DND-41 (cell line): ENCODE measurements at regions not wholly inside any gene's neighbourhood (a gene's known extent, or its start where the extent isn't known, plus 50 kb on each side); places are given as distances from the start of the nearest gene placed in this dataset.

Experiments used
- ATAC-seq: fragments of 200-7000 bp; cut with Tn5 transposase; 3 replicates; pipeline ENCODE4 v1.9.1; 2021; ENCODE audit warnings: low read depth; ENCODE audit not compliant: insufficient read depth
- DNase-seq: peaks from one replicate; pipeline ENCODE4 v3.0.0-alpha.2; 2020
- H2AFZ ChIP-seq: 2 replicates; pipeline ENCODE4 v1.6.0; 2012; ENCODE audit warnings: low read depth, low read length
- H3K27ac ChIP-seq: 2 replicates; pipeline ENCODE4 v1.5.1; 2012; ENCODE audit warnings: low read length, inconsistent platforms
- H3K27me3 ChIP-seq: fragments of 200-600 bp; sonication (generic); 2 replicates; pipeline ENCODE4 v1.6.0; 2012; ENCODE audit warnings: low read length, mild to moderate bottlenecking, inconsistent platforms; ENCODE audit not compliant: insufficient read depth, poor library complexity
- H3K36me3 ChIP-seq: 2 replicates; pipeline ENCODE4 v1.5.1; 2012; ENCODE audit warnings: low read length, inconsistent platforms; ENCODE audit not compliant: insufficient read depth
- H3K4me1 ChIP-seq: 2 replicates; pipeline ENCODE4 v1.5.1; 2012; ENCODE audit warnings: mild to moderate bottlenecking, low read length; ENCODE audit not compliant: insufficient read depth
- H3K4me2 ChIP-seq: 2 replicates; pipeline ENCODE4 v1.6.0; 2012; ENCODE audit warnings: mild to moderate bottlenecking, moderate library complexity, low read length, inconsistent platforms; ENCODE audit not compliant: insufficient read depth
- H3K4me3 ChIP-seq, 2 experiments: fragments of 200-600 bp in 1 of 2; shearing (Covaris generic) in 1 of 2; 2 replicates each; pipeline ENCODE4 v1.5.1; 2012 to 2016; ENCODE audit warnings: inconsistent platforms in 2 of 2, low read length in 2 of 2, mild to moderate bottlenecking in 2 of 2, low read depth in 1 of 2, moderate library complexity in 1 of 2
- H3K79me2 ChIP-seq: 2 replicates; pipeline ENCODE4 v1.6.0; 2012; ENCODE audit warnings: low read length, inconsistent platforms; ENCODE audit not compliant: insufficient read depth
- H3K9ac ChIP-seq: 2 replicates; pipeline ENCODE4 v1.6.0; 2012; ENCODE audit warnings: low read depth, mild to moderate bottlenecking, inconsistent platforms, low read length, moderate library complexity
- H3K9me3 ChIP-seq: 2 replicates; pipeline ENCODE4 v1.5.1; 2012; ENCODE audit warnings: low read length, moderate library complexity, mild to moderate bottlenecking, inconsistent platforms; ENCODE audit not compliant: insufficient read depth, severe bottlenecking
- H4K20me1 ChIP-seq: 2 replicates; pipeline ENCODE4 v1.6.0; 2012; ENCODE audit warnings: low read length; ENCODE audit not compliant: insufficient read depth
- EZH2 ChIP-seq: IDR thresholded peaks from 3 replicates; pipeline ENCODE4 v1.6.1; 2012; ENCODE audit warnings: borderline replicate concordance, low read depth, mild to moderate bottlenecking, moderate library complexity, low read length, inconsistent platforms; ENCODE audit not compliant: severe bottlenecking
- TF ChIP-seq, protein P1 (sequence below): IDR thresholded peaks from 2 replicates; pipeline ENCODE4 v1.5.1; 2012; ENCODE audit warnings: borderline replicate concordance, low read length, moderate library complexity, mild to moderate bottlenecking; ENCODE audit not compliant: poor library complexity, severe bottlenecking; ENCODE audit errors: extremely low read depth

DNA sequence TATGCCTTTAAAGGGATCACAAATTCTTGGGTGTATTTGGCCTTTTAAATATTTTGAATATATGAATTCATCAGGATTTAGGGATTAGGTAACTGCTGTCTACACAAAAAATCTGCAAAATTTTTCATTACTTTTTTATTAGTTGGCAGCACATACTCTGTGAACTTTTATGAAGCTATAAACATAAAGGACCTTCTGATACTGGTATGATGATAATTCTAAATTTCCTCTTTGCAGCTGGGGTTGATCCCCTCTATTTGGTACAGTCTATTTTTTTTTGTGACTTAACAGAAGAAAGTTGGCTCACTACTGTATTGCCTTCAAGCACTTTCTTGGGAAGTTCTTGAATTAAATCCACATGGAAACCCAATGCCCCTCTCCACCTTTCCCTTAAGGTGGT, 416.1 kb downstream of the LMO4 start:
- no peaks in the 10 kb centered on the region for H3K36me3 ChIP-seq
- no peaks in the 10 kb centered on the region for H3K4me1 ChIP-seq
- no peaks in the 10 kb centered on the region for H4K20me1 ChIP-seq
- H3K4me3 ChIP-seq, result no peak overlapping the region
- no peak overlapping the region for H3K4me2 ChIP-seq
- no peak for TF ChIP-seq EZH2
- no peak overlapping the region for H3K9ac ChIP-seq
- DNase-seq, result no peak
- no peaks in the 10 kb centered on the region for H3K27me3 ChIP-seq
- no peak overlapping the region for H2AFZ ChIP-seq
- H3K27ac ChIP-seq, result no peak overlapping the region
- no peaks in the 10 kb centered on the region for H3K79me2 ChIP-seq
- no peak for ATAC-seq
- no peaks in the 10 kb centered on the region for H3K9me3 ChIP-seq

DNA sequence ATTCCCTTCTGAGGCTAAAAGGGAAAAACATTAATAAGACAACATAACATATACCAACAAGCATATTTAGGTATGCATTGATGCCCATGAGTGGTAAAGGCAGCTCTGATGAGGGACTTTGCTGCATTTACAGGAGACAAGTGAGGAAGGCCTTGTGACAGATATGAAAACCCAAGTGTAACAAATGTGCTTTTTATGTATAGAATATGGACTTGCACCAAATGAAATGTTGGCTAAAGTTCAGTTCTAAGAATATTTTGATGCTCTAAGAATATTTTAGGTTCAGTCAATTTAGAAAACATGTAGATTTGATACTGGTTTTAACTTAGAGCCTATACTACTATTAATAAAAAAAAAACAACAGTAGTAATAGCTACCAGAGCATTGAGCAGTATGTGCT, 424.7 kb downstream of the LMO4 start:
- no peak overlapping the region for H3K4me3 ChIP-seq
- no peaks in the 10 kb centered on the region for H3K36me3 ChIP-seq
- no peak overlapping the region for H2AFZ ChIP-seq
- no peak overlapping the region for H3K27ac ChIP-seq
- no peak overlapping the region for H3K4me2 ChIP-seq
- no peak for ATAC-seq
- H3K9ac ChIP-seq, result no peak overlapping the region
- no peaks in the 10 kb centered on the region for H4K20me1 ChIP-seq
- DNase-seq, result no peak
- no peak for TF ChIP-seq EZH2
- TF ChIP-seq, protein P1, sequence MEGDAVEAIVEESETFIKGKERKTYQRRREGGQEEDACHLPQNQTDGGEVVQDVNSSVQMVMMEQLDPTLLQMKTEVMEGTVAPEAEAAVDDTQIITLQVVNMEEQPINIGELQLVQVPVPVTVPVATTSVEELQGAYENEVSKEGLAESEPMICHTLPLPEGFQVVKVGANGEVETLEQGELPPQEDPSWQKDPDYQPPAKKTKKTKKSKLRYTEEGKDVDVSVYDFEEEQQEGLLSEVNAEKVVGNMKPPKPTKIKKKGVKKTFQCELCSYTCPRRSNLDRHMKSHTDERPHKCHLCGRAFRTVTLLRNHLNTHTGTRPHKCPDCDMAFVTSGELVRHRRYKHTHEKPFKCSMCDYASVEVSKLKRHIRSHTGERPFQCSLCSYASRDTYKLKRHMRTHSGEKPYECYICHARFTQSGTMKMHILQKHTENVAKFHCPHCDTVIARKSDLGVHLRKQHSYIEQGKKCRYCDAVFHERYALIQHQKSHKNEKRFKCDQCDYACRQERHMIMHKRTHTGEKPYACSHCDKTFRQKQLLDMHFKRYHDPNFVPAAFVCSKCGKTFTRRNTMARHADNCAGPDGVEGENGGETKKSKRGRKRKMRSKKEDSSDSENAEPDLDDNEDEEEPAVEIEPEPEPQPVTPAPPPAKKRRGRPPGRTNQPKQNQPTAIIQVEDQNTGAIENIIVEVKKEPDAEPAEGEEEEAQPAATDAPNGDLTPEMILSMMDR, result no peak
- H3K9me3 ChIP-seq, result no peaks in the 10 kb centered on the region
- peaks cover 2% of the 10 kb centered on the region for H3K27me3 ChIP-seq
- no peaks in the 10 kb centered on the region for H3K79me2 ChIP-seq
- no peaks in the 10 kb centered on the region for H3K4me1 ChIP-seq

DNA sequence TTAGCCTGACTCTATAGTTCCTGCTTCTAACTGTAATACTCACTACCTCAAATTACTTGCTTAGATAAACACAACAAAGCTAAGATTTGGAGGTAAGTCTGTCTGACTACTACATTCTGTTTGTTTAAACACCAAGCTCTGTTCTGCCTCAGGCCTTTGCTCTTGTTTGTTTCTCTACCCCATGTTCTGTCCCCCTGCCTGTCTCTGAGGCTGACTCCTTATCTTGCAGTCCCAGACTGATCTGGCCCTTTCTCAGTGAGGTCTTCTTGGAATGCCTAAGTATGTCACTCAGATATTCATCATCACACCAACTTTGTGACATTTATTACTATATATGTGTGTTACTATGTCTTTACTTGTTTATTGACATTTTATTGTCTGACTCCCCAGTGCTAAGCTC, 425.5 kb downstream of the LMO4 start:
- Histone ChIP-seq H3K9me3 (no peaks in the 10 kb centered on the region), H3K9ac (no peak overlapping the region), H3K79me2 (no peaks in the 10 kb centered on the region), H3K27me3 (peaks cover 2% of the 10 kb centered on the region), H2AFZ (no peak overlapping the region), H3K36me3 (no peaks in the 10 kb centered on the region), H4K20me1 (no peaks in the 10 kb centered on the region), H3K4me3 (no peak overlapping the region), H3K4me2 (no peak overlapping the region), H3K4me1 (no peaks in the 10 kb centered on the region), H3K27ac (no peak overlapping the region)
- TF ChIP-seq, protein P1, result no peak
- TF ChIP-seq EZH2, result no peak
- ATAC-seq (no peak), DNase-seq (no peak)

DNA sequence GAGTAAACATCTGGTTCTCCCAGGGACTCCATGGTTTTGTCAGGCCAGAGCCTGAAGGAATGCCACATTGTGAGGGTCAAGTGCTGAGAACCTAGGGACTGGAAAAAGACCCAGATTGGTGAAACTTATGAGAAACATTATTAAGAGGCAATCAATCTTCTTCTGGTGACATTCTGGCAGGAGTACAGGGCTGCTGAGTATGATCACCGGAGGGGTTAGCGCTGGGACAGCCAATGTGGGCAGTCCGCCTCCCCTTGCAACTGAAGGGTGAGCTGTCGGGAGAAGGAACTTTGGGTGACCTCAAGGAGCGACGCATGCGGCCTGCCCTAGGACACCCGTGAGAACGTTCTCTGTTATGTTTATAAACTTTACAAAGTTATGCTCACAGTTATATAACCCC, 429.0 kb downstream of the LMO4 start:
- no peak for ATAC-seq

More for the DNA sequence above, 429.0 kb downstream of the LMO4 start:
- DNase-seq, result no peak
- H3K9me3 ChIP-seq, result no peaks in the 10 kb centered on the region
- H3K4me2 ChIP-seq, result no peak overlapping the region
- H3K4me3 ChIP-seq, result no peak overlapping the region
- H3K36me3 ChIP-seq, result no peaks in the 10 kb centered on the region
- H3K27ac ChIP-seq, result no peak overlapping the region
- H3K9ac ChIP-seq, result no peak overlapping the region
- no peaks in the 10 kb centered on the region for H4K20me1 ChIP-seq
- no peak for TF ChIP-seq EZH2
- TF ChIP-seq, protein P1, result no peak
- peaks cover 2% of the 10 kb centered on the region for H3K27me3 ChIP-seq
- no peaks in the 10 kb centered on the region for H3K4me1 ChIP-seq
- no peak overlapping the region for H2AFZ ChIP-seq
- H3K79me2 ChIP-seq, result no peaks in the 10 kb centered on the region
